ENCODE measurements at regions not wholly inside any gene's neighbourhood (a gene's known extent, or its start where the extent isn't known, plus 50 kb on each side); places are given as distances from the start of the nearest gene placed in this dataset.
"Not testable (repeated sequence)": the region's sequence is repeated elsewhere in the genome, so short reads cannot be mapped to it uniquely, and the experiment has no call there.

- DNase-seq (ENCODE audit: low spot score), result no peak
Observed at GRCh38 chr5:18244309-18244708, 610.0 kb downstream of the TAF11L14 start.

- DNase-seq (ENCODE audit: low spot score), result no peak
Observed at GRCh38 chr5:18252559-18252958, 618.3 kb downstream of the TAF11L14 start.

GRCh38 chr5:18264126-18264882, 630.0 kb downstream of the TAF11L14 start:
- DNase-seq (ENCODE audit: low spot score), result no peak

- DNase-seq (ENCODE audit: low spot score), result no peak
Observed at GRCh38 chr5:18270635-18271338, 636.5 kb downstream of the TAF11L14 start.

GRCh38 chr5:18276939-18277338, 642.7 kb downstream of the TAF11L14 start:
- DNase-seq (ENCODE audit: low spot score), result no peak

GRCh38 chr5:18281947-18282581, 647.8 kb downstream of the TAF11L14 start:
- no peak for DNase-seq (ENCODE audit: low spot score)

GRCh38 chr5:18285257-18285656, 651.0 kb downstream of the TAF11L14 start:
- DNase-seq (ENCODE audit: low spot score), result no peak

- DNase-seq (ENCODE audit: low spot score), result no peak
Observed at GRCh38 chr5:18292146-18292545, 657.9 kb downstream of the TAF11L14 start.

GRCh38 chr5:18295696-18296095, 661.4 kb downstream of the TAF11L14 start:
- DNase-seq (ENCODE audit: low spot score), result not testable (repeated sequence)

GRCh38 chr5:18299166-18299565, 664.9 kb downstream of the TAF11L14 start:
- no peak for DNase-seq (ENCODE audit: low spot score)

GRCh38 chr5:18305288-18305924, 671.1 kb downstream of the TAF11L14 start:
- no peak for DNase-seq (ENCODE audit: low spot score)

GRCh38 chr5:18311266-18311665, 677.0 kb downstream of the TAF11L14 start:
- no peak for DNase-seq (ENCODE audit: low spot score)

- no peak for DNase-seq (ENCODE audit: low spot score)
Observed at GRCh38 chr5:18312016-18312415, 677.8 kb downstream of the TAF11L14 start.

- no peak for DNase-seq (ENCODE audit: low spot score)
Observed at GRCh38 chr5:18314192-18314778, 680.0 kb downstream of the TAF11L14 start.

GRCh38 chr5:18321262-18321942, 687.1 kb downstream of the TAF11L14 start:
- DNase-seq (ENCODE audit: low spot score), result no peak

GRCh38 chr5:18323891-18324290, 689.6 kb downstream of the TAF11L14 start:
- no peak for DNase-seq (ENCODE audit: low spot score)

- no peak for DNase-seq (ENCODE audit: low spot score)
Observed at GRCh38 chr5:18325431-18325830, 691.2 kb downstream of the TAF11L14 start.

GRCh38 chr5:18329328-18329727, 695.1 kb downstream of the TAF11L14 start:
- DNase-seq (ENCODE audit: low spot score), result no peak

- no peak for DNase-seq (ENCODE audit: low spot score)
Observed at GRCh38 chr5:18333841-18334240, 699.6 kb downstream of the TAF11L14 start.

- DNase-seq (ENCODE audit: low spot score), result no peak
Observed at GRCh38 chr5:18334949-18335348, 700.7 kb downstream of the TAF11L14 start.

GRCh38 chr5:18354828-18355227, 720.6 kb downstream of the TAF11L14 start:
- no peak for DNase-seq (ENCODE audit: low spot score)

GRCh38 chr5:18357486-18357885, 723.2 kb downstream of the TAF11L14 start:
- DNase-seq (ENCODE audit: low spot score), result no peak
